Endothelial cell of umbilical vein (primary cell): ENCODE measurements at regions not wholly inside any gene's neighbourhood (a gene's known extent, or its start where the extent isn't known, plus 50 kb on each side); places are given as distances from the start of the nearest gene placed in this dataset.

Experiments
- BruUV-seq: library from RNA; stranded (reverse); fragments of 400-500 nt; replicated peaks from 2 replicates; lab custom pipeline; 2021; lab: Mats Ljungman, UMichigan
- CTCF ChIA-PET: fragments of 300-600, 350-600 bp; sonication (Branson Sonifier 250); formaldehyde crosslinking; loops from one replicate; lab custom pipeline; 2021; ENCODE audit warnings: antibody characterized with exemption, inconsistent platforms; lab: Charles Lee
- POLR2A ChIA-PET: fragments of 300-600, 350-600 bp; sonication (Branson Sonifier 250); formaldehyde crosslinking; loops from one replicate; lab custom pipeline; 2021; ENCODE audit warnings: antibody characterized with exemption, inconsistent platforms; lab: Charles Lee
- DNase-seq: peaks from one replicate; pipeline ENCODE4 v3.0.0-alpha.2; 2011; ENCODE audit warnings: low read depth, low spot score
- FAIRE-seq: peaks from 2 replicates; lab custom pipeline; 2011; peaks lifted over from hg19 to GRCh38; lab: Jason Lieb, UNC
- H2AFZ ChIP-seq: 2 replicates; pipeline ENCODE4 v1.6.0; 2012; ENCODE audit warnings: low read depth, low read length, control low read depth, inconsistent platforms
- H3K27ac ChIP-seq: 2 replicates; pipeline ENCODE4 v1.5.1; 2011; ENCODE audit warnings: low read depth, mild to moderate bottlenecking, control low read depth, low read length, moderate library complexity; ENCODE audit not compliant: insufficient read depth
- H3K27me3 ChIP-seq, 2 experiments: 2 replicates each; pipeline versions ENCODE4 v1.6.0 to v1.6.1; 2011; ENCODE audit warnings: low read length in 2 of 2, mixed read lengths in 1 of 2; ENCODE audit not compliant: control insufficient read depth in 2 of 2, insufficient read depth in 2 of 2
- H3K36me3 ChIP-seq, 2 experiments: 2 replicates in 1 of 2; 3 replicates in 1 of 2; pipeline ENCODE4 v1.5.1; 2011; ENCODE audit warnings: low read length in 2 of 2, mild to moderate bottlenecking in 1 of 2, moderate library complexity in 1 of 2; ENCODE audit not compliant: control insufficient read depth in 2 of 2, insufficient read depth in 2 of 2; ENCODE audit errors: extremely low read depth in 1 of 2
- H3K4me1 ChIP-seq: 3 replicates; pipeline ENCODE4 v1.5.1; 2011; ENCODE audit warnings: mild to moderate bottlenecking, low read length; ENCODE audit not compliant: control insufficient read depth, insufficient read depth; ENCODE audit errors: extremely low read depth
- H3K4me2 ChIP-seq: 2 replicates; pipeline ENCODE4 v1.6.1; 2011; ENCODE audit warnings: low read length, control low read depth, mixed read lengths; ENCODE audit not compliant: insufficient read depth
- H3K4me3 ChIP-seq, 3 experiments: fragments of 200-600 bp in 1 of 3; sonication (generic), shearing (Covaris generic) in 1 of 3; replicated peaks in 1 of 3; 2 replicates each; pipeline ENCODE4 v1.5.1; 2011 to 2016; ENCODE audit warnings: control low read depth in 3 of 3, low read length in 3 of 3, mild to moderate bottlenecking in 2 of 3, inconsistent platforms in 1 of 3, low read depth in 1 of 3, moderate library complexity in 1 of 3; ENCODE audit not compliant: insufficient read depth in 1 of 3
- H3K79me2 ChIP-seq: 2 replicates; pipeline ENCODE4 v1.6.0; 2012; ENCODE audit warnings: low read length, inconsistent platforms; ENCODE audit not compliant: control insufficient read depth, insufficient read depth
- H3K9ac ChIP-seq: replicated peaks from 2 replicates; pipeline ENCODE3; 2011; ENCODE audit warnings: low read length, control low read depth; ENCODE audit not compliant: insufficient read depth; ENCODE audit errors: extremely low read depth
- H3K9me1 ChIP-seq: replicated peaks from 3 replicates; pipeline ENCODE4 v1.6.0; 2011; ENCODE audit warnings: mild to moderate bottlenecking, low read length; ENCODE audit not compliant: control insufficient read depth, insufficient read depth; ENCODE audit errors: extremely low read depth
- H3K9me3 ChIP-seq: replicated peaks from 2 replicates; pipeline ENCODE4 v1.5.1; 2012; ENCODE audit warnings: low read length, inconsistent platforms; ENCODE audit not compliant: control insufficient read depth, insufficient read depth
- H4K20me1 ChIP-seq: replicated peaks from 2 replicates; pipeline ENCODE3; 2011; ENCODE audit warnings: mild to moderate bottlenecking, low read length; ENCODE audit not compliant: control insufficient read depth, insufficient read depth; ENCODE audit errors: extremely low read depth
- EZH2 ChIP-seq: IDR thresholded peaks from 2 replicates; pipeline ENCODE4 v1.6.1; 2012; ENCODE audit warnings: borderline replicate concordance, low read depth, mild to moderate bottlenecking, moderate library complexity, low read length, inconsistent platforms; ENCODE audit not compliant: severe bottlenecking
- FOS ChIP-seq: IDR thresholded peaks from 2 replicates; pipeline ENCODE4 v1.6.1; 2011; ENCODE audit warnings: mild to moderate bottlenecking, low read length, moderate library complexity, borderline replicate concordance; ENCODE audit not compliant: insufficient read depth
- GATA2 ChIP-seq: IDR thresholded peaks from 2 replicates; pipeline ENCODE4 v1.7.0; 2011; ENCODE audit warnings: low read depth, mild to moderate bottlenecking, moderate library complexity, mixed read lengths, low read length; ENCODE audit not compliant: insufficient read length, insufficient read depth
- JUN ChIP-seq: IDR thresholded peaks from 2 replicates; pipeline ENCODE4 v1.6.1; 2011; ENCODE audit warnings: borderline replicate concordance, low read depth; ENCODE audit not compliant: insufficient read length, insufficient read depth
- MYC ChIP-seq: IDR thresholded peaks from one replicate; pipeline ENCODE4 v1.6.1; 2011; ENCODE audit warnings: mild to moderate bottlenecking, low read depth, low read length
- POLR2A ChIP-seq: IDR thresholded peaks from 2 replicates; pipeline ENCODE4 v1.6.1; 2012; ENCODE audit warnings: low read depth, mild to moderate bottlenecking, control low read depth, low read length
- POLR2AphosphoS5 ChIP-seq: IDR thresholded peaks from 2 replicates; pipeline ENCODE4 v1.6.1; 2012; ENCODE audit warnings: low read depth, mild to moderate bottlenecking, control low read depth, low read length, moderate library complexity; ENCODE audit not compliant: insufficient read depth
- dilution Hi-C: fragments of 300-500 bp; cut with MboI; formaldehyde crosslinking; loops from one replicate; pipeline ENCODE4 v1.15.0; 2019; ENCODE audit warnings: low sequenced_read_pairs; ENCODE audit not compliant: extremely low pct_ligation_motif_present
- intact Hi-C: fragments of 100-400 bp; cut with micrococcal nuclease; formaldehyde crosslinking; loops from one replicate; pipeline ENCODE4 v1.10.0; 2022
- TF ChIP-seq, protein P1 (sequence below), 2 donors: IDR thresholded peaks; 1 replicate in 1 of 2; 2 replicates in 1 of 2; pipeline ENCODE4 v1.5.1; 2011; ENCODE audit warnings: low read length in 2 of 2, mild to moderate bottlenecking in 2 of 2, moderate library complexity in 2 of 2, control low read depth in 1 of 2, inconsistent platforms in 1 of 2, low read depth in 1 of 2; ENCODE audit not compliant: insufficient read depth in 1 of 2; ENCODE audit errors: extremely low read depth in 1 of 2
- TF ChIP-seq, protein P2 (sequence below): IDR thresholded peaks from 2 replicates; pipeline ENCODE4 v1.6.1; 2011; ENCODE audit not compliant: insufficient read depth, insufficient read length

DNA sequence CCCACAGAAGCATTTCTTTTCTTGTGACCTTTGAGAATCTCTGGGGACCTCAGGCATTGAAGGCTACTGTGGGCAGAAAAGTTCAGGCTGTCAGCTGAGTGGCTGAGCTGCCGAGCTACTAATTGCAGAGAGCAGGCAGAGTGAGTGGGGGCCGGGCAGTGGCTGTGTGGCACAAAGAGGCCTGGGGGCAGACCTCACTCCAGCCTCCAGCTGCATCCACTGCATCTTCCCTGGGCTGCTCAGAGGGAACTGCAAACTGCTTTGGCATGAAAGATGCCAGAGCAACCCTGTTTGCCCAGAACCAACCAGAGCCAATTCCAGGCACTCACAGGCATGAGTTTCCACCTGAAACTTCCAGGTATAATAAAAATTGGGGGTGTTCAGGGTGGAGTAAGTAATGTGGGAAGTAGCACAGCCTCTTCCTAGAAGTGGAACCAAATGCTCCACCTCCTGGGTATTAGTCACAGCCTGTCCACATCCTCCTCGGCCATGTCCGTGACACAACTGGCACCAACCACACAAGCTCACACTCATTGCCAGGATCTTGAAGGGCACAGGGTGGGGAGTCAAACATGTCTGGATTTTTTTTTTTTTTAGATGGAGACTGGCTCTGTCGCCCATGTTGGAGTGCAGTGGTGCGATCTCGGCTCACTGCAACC lies 548.9 kb downstream of the BNC2 start:
- CTCF ChIA-PET = no interaction called here
- peak; percentile 21 for DNase-seq
- Histone ChIP-seq H3K9ac (no peak overlapping the region), H3K9me1 (no peaks in the 10 kb centered on the region), H3K27me3 (no peaks in the 10 kb centered on the region), H3K27ac (no peak overlapping the region), H3K4me3 (no peak overlapping the region), H2AFZ (peak overlapping the region; percentile 69), H3K36me3 (no peaks in the 10 kb centered on the region), H3K9me3 (no peaks in the 10 kb centered on the region), H3K4me2 (no peak overlapping the region), H3K4me1 (peaks cover 2% of the 10 kb centered on the region), H4K20me1 (no peaks in the 10 kb centered on the region), H3K79me2 (no peaks in the 10 kb centered on the region)
- FAIRE-seq = peak; percentile 49
- POLR2A ChIA-PET = no interaction called here
- BruUV-seq = no TSS peak
- intact Hi-C loops (no loop called here), dilution Hi-C loops (no loop called here)
- TF ChIP-seq, protein P1, sequence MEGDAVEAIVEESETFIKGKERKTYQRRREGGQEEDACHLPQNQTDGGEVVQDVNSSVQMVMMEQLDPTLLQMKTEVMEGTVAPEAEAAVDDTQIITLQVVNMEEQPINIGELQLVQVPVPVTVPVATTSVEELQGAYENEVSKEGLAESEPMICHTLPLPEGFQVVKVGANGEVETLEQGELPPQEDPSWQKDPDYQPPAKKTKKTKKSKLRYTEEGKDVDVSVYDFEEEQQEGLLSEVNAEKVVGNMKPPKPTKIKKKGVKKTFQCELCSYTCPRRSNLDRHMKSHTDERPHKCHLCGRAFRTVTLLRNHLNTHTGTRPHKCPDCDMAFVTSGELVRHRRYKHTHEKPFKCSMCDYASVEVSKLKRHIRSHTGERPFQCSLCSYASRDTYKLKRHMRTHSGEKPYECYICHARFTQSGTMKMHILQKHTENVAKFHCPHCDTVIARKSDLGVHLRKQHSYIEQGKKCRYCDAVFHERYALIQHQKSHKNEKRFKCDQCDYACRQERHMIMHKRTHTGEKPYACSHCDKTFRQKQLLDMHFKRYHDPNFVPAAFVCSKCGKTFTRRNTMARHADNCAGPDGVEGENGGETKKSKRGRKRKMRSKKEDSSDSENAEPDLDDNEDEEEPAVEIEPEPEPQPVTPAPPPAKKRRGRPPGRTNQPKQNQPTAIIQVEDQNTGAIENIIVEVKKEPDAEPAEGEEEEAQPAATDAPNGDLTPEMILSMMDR (IDR thresholded peaks at IDR 0.05; ENCODE audit: extremely low read depth in 1 of 2, insufficient read depth in 1 of 2, low read depth in 1 of 2, low read length in 2 of 2) = no peak
- TF ChIP-seq POLR2A = no peak
- TF ChIP-seq POLR2AphosphoS5 = no peak
- TF ChIP-seq EZH2 = no peak
- TF ChIP-seq JUN = no peak
- no peak for TF ChIP-seq GATA2
- no peak for TF ChIP-seq FOS
- TF ChIP-seq, protein P2, sequence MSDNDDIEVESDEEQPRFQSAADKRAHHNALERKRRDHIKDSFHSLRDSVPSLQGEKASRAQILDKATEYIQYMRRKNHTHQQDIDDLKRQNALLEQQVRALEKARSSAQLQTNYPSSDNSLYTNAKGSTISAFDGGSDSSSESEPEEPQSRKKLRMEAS = no peak
- no peak for TF ChIP-seq MYC
